CD1c-positive myeloid dendritic cell (primary cell): ENCODE measurements at regions not wholly inside any gene's neighbourhood (a gene's known extent, or its start where the extent isn't known, plus 50 kb on each side); places are given as distances from the start of the nearest gene placed in this dataset.

Source experiments
- DNase-seq: peaks from one replicate; pipeline ENCODE4 v3.0.0-alpha.2; 2016; ENCODE audit errors: extremely low spot score

GRCh38 chr5:68928617-68929302 lies 165.1 kb upstream of the SLC30A5 start:
- DNase-seq, result no peak

- no peak for DNase-seq
Observed at GRCh38 chr5:68930139-68930538, 163.7 kb upstream of the SLC30A5 start.

GRCh38 chr5:68932830-68933434 lies 160.9 kb upstream of the SLC30A5 start:
- no peak for DNase-seq

- no peak for DNase-seq
Observed at GRCh38 chr5:68942169-68942568, 151.6 kb upstream of the SLC30A5 start.

GRCh38 chr5:68946728-68947127 lies 147.1 kb upstream of the SLC30A5 start:
- DNase-seq, result no peak

- no peak for DNase-seq
Observed at GRCh38 chr5:68947986-68948385, 145.8 kb upstream of the SLC30A5 start.

- no peak for DNase-seq
Observed at GRCh38 chr5:68949256-68949655, 144.6 kb upstream of the SLC30A5 start.

- no peak for DNase-seq
Observed at GRCh38 chr5:68949711-68950110, 144.1 kb upstream of the SLC30A5 start.

- DNase-seq, result no peak
Observed at GRCh38 chr5:68950125-68950524, 143.7 kb upstream of the SLC30A5 start.

- DNase-seq, result no peak
Observed at GRCh38 chr5:68950930-68951329, 142.9 kb upstream of the SLC30A5 start.

- DNase-seq, result no peak
Observed at GRCh38 chr5:68953231-68953874, 140.5 kb upstream of the SLC30A5 start.

- no peak for DNase-seq
Observed at GRCh38 chr5:68953875-68954617, 139.8 kb upstream of the SLC30A5 start.

GRCh38 chr5:68954618-68954910 lies 139.2 kb upstream of the SLC30A5 start:
- no peak for DNase-seq

GRCh38 chr5:68957591-68957990 lies 136.2 kb upstream of the SLC30A5 start:
- DNase-seq, result no peak

GRCh38 chr5:68958428-68958827 lies 135.4 kb upstream of the SLC30A5 start:
- DNase-seq, result no peak

- no peak for DNase-seq
Observed at GRCh38 chr5:68960456-68960855, 133.4 kb upstream of the SLC30A5 start.

- no peak for DNase-seq
Observed at GRCh38 chr5:68960961-68961360, 132.9 kb upstream of the SLC30A5 start.

- no peak for DNase-seq
Observed at GRCh38 chr5:68961762-68962161, 132.1 kb upstream of the SLC30A5 start.

GRCh38 chr5:68962757-68963484 lies 130.9 kb upstream of the SLC30A5 start:
- peak; percentile 25 for DNase-seq

GRCh38 chr5:68964679-68965078 lies 129.1 kb upstream of the SLC30A5 start:
- DNase-seq, result no peak

GRCh38 chr5:68965926-68966325 lies 127.9 kb upstream of the SLC30A5 start:
- DNase-seq, result no peak

GRCh38 chr5:68966596-68966995 lies 127.2 kb upstream of the SLC30A5 start:
- no peak for DNase-seq
